ENCODE measurements at regions not wholly inside any gene's neighbourhood (a gene's known extent, or its start where the extent isn't known, plus 50 kb on each side); places are given as distances from the start of the nearest gene placed in this dataset.

DNA sequence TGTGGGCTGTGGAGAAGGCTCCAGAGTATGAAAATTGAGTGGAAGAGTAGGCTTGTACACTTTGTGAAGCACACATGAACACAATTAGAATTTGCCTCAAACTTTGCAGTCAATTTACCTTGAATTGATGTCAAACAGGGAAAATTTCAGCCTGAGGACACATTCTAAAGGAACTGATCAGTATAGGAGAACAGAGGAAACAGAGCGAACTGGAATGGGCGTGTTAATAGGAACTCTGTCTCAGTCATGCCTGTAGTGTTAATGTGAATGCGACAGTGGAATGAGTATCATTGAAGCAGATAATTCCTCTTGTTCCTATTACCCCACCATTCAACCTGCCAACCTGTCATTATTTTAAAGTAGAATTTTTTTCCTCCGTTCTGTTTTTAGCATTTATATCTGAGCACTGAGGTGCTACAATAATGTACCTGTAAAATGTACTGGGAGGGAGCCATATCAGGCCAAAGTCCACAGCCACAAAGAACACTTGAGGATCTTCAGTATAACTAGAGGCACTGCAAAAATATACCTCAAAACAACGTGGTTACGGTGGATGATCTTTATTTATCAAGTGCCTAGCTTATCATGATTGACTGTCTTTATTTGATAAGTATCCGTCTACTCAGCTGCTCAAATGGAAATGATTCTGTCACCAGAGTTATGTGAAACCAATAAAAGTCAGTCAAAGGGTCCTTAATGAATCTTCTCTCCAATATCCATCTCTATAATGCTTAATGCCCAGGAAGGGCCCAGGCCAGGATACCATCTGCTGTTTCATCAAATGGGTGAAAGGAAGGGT, 125.3 kb upstream of the STMND1 start:
- DNase-seq (ENCODE audit: low spot score), result no peak

- DNase-seq (ENCODE audit: low spot score), result no peak
Observed at GRCh38 chr6:16974704-16975359, 127.0 kb upstream of the STMND1 start.

DNA sequence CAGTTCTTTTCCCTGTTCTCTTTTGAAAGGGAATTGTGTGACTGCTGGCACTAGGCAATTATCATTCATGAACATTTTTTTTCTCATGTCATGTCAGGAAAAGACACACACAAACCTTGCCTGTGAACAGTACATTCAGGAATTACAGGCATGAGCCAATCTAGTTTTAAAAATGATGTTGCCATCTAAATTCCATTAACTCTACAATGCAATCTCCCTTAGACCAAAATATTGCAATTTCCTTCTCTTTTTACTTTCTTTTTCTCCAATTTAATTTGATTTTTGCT, 127.5 kb upstream of the STMND1 start:
- DNase-seq (ENCODE audit: low spot score), result no peak

GRCh38 chr6:16973545-16974386, 128.1 kb upstream of the STMND1 start:
- no peak for DNase-seq (ENCODE audit: low spot score)

DNA sequence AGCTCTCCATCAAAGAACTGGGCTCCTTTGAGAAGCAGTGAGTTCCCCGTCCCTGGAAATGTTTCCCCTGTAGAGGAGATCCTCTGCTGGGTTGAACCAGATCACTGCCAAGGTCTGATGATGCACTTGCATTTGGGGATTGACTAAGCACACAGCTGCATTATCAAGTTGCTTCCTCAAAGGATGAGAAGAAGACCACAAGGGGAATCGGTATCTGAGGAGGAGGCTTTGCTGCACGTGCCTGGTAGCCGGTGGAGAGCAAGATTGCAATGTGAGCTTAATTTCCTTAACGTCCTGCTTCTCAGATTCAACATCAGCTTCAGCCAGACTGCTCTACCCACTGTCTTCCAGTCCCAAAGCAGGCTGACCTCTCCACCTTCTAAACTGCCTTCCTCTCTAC, 128.8 kb upstream of the STMND1 start:
- DNase-seq (ENCODE audit: low spot score), result no peak

DNA sequence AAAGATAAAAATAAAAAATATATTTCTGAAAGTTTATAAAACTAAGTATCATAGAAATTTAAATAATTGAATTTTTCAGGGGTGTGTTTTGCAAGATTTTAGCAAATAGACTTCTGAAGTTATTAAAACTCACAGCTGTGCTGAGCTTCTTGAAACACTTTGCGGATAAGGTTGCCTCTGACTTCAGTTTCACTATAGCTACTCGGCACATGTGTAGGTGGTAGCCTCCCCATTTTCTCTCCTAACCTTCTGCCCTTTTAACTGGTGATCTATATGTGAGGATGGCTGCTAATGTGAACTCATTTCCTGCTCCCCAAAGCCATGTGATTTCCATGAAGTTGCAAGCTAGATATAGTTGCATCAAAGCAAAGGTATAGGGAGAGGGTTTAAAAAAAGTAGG, 129.3 kb upstream of the STMND1 start:
- no peak for DNase-seq (ENCODE audit: low spot score)

DNA sequence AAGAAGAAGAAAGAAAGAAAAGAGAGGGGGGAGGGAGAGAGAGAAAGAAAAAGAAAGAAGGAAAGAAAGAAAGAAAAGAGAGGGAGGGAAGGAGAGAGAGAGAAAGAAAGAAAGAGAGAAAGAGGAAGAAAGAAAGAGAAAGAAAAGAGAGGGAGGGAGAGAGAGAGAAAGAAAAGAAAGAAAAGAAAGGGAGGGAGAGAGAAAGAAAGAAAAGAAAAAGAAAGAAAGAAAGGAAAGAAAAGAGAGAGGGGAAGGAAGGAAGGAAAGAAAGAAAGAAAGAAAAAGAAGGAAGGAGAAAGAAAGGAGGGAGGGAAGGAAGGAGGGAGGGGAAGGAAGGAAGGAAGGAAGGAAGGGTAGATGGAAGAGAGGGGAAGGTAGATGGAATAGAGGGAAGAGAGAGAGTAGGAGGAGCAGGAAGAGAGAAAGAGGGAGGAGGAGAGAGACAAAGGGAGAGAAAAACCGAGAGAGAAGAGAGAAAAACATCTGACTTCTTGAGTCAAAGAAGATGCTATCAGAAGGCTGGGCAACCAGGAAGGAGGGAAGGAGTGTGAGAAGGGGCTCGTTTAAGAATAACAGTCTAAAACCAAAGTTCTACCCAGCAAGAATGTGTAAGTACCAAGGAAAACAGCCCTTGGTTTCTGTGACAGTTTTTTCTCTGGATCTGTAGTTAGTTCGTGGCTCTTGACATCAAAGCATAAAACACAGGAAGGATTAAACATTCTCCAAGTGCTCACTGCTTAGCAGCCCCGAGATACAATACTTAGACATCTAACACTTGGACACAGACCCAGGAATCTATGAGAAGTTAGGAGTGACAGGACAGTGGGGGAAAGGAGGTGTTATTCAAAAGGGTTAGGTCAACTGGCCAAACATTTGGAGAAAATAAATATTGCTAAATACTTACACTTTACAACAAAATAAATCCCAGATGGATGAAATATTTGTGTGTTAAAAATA, 131.9 kb upstream of the STMND1 start:
- DNase-seq (ENCODE audit: low spot score), result no peak

GRCh38 chr6:16968101-16968500, 133.7 kb upstream of the STMND1 start:
- no peak for DNase-seq (ENCODE audit: low spot score)

DNA sequence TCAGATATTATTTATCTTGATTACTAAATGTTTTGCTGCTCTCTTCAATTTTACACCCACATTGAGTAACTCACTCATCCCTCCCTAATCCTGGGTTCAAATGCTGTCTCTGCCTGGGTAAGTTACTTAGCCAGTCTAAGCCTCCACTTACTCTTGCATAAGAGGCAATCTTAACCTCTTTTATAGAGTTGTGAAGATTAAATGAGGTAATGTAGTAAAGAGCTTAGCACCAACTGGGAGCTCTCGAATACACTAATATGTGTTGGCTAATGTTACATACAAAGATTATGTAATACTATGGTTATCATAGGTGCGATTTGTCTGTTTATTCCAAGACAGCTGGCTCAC, 134.4 kb upstream of the STMND1 start:
- DNase-seq (ENCODE audit: low spot score), result no peak

DNA sequence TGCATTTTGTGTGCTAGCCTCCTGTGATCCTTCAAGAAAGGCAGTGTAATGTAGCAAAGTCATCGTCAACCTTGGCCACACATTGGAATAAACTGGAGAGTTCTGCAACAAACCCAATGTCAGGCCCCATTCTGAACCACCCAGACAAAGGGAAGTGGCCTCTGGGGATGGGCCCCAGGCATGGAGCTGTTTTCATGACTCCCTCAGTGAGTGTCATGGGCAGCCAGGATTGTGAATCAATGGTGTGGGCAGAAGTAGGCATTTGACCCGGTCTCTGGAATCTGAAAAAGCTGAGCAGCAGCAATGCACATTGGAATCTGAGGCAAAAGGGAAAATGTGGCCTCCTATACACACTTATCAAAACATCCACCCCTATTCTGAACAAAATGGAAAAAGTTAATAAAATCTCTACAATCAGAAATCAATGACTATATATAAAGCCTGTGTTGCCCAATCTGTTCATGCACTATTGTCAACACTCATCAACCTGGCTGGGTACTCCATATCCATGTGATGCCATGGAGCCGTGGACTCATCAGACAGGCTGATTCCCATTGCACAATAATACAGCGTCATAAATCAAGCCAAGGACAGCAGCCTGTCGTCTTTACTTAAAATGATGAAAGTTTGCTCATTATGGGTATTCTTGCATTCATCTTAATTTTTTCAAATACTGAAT, 134.9 kb upstream of the STMND1 start:
- DNase-seq (ENCODE audit: low spot score), result no peak

DNA sequence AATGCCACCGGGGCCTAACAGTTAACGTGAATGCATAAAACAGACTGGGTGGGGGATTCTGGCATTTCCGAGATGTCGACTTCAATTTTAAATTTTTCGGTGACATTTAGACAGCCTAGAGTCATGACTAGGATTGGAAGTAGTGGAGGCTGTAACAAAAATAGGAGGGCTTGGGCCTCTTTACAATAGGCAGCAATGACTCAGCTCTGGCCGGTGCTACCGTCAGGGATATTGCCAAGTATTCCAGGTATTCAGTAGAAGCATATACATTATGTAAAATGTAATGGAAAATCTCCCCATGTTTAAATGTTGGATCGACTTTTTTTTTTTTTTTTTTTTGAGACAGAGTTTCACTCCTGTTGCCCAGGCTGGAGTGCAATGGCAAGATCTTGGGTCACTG, 136.2 kb upstream of the STMND1 start:
- no peak for DNase-seq (ENCODE audit: low spot score)

GRCh38 chr6:16964553-16965499, 137.0 kb upstream of the STMND1 start:
- DNase-seq (ENCODE audit: low spot score), result peak; percentile 87

GRCh38 chr6:16961577-16961976, 140.3 kb upstream of the STMND1 start:
- DNase-seq (ENCODE audit: low spot score), result no peak

DNA sequence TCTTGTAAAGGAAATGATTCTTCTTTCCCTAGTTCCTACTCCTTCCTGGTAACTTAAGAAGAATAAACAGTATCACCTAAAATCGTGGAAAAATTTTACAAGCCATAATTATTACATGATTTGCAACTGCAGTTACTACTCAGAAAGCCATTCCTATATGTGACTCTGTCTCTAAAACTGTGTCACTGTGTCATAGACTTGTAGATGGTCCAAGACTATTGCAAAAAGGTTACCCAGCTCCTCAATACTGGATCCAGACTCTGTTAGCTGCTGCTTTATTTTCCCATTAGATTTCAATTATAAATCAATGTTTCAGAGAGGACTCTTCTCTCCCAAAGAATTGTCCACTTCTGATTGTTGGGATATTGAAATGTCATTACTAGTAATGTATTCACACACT, 142.1 kb upstream of the STMND1 start:
- no peak for DNase-seq (ENCODE audit: low spot score)

GRCh38 chr6:16956361-16956760, 145.5 kb upstream of the STMND1 start:
- DNase-seq (ENCODE audit: low spot score), result no peak

DNA sequence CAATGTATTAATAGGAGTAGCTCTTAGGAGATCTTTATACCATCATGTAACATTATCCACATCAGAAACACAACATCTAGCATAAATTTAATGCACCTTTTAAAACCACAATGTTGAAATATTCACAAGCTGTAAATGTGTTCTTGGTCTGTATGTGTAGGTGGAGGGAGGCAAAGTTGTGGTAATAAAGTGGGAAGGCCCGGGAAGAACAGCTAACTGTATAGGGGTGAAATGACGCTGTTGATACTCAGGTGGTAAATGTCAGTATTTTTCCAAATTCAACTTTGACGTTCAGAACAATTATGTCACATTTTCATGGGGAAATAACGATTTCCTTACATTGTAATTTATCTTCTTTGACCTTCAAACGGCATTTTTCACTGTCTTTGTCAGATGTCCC, 146.0 kb upstream of the STMND1 start:
- no peak for DNase-seq (ENCODE audit: low spot score)

- DNase-seq (ENCODE audit: low spot score), result no peak
Observed at GRCh38 chr6:16953905-16954304, 147.9 kb upstream of the STMND1 start.

- DNase-seq (ENCODE audit: low spot score), result no peak
Observed at GRCh38 chr6:16953446-16953845, 148.4 kb upstream of the STMND1 start.

GRCh38 chr6:16950825-16951495, 150.9 kb upstream of the STMND1 start:
- no peak for DNase-seq (ENCODE audit: low spot score)
